Panc1 (cell line): ENCODE measurements at regions not wholly inside any gene's neighbourhood (a gene's known extent, or its start where the extent isn't known, plus 50 kb on each side); places are given as distances from the start of the nearest gene placed in this dataset.

ENCODE experiments used
- POLR2AphosphoS5 ChIP-seq: IDR thresholded peaks from 2 replicates; pipeline ENCODE4 v1.6.1; 2012; ENCODE audit warnings: mild to moderate bottlenecking, low read depth, low read length, moderate library complexity
- SIN3A ChIP-seq: IDR thresholded peaks from 2 replicates; pipeline ENCODE4 v1.6.1; 2012; ENCODE audit warnings: low read depth, mild to moderate bottlenecking, low read length, moderate library complexity, borderline replicate concordance; ENCODE audit not compliant: insufficient read depth
- TF ChIP-seq, protein P1 (sequence below): fragments of 450-650 bp; IDR thresholded peaks from 2 replicates; pipeline ENCODE4 v1.5.1; 2017; ENCODE audit warnings: mild to moderate bottlenecking

DNA sequence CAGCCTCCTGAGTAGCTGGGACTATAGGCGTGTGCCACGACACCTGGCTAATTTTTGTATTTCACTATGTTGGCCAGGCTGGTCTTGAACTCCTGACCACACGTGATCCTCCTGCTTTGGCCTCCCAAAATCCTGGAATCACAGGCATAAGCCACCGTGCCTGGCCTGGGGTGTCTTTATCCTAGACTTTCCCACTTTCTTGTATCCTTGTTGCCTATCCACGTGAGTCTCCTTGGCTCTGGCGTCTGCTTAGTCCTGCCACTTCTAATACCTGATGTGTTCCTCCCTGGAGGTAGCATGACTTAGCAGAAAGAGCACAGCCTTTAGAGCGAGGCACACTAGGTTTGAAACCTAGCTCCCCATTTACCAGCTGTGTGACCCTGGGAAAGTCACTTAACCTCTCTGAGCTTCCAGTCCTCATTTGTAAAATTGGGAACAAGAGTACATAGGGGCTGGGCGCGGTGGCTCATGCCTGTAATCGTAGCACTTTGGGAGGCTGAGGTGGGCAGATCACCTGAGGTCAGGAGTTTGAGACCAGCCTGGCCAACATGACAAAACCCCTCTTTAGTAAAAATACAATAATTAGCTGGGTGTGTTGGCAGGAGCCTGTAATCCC is 344.6 kb downstream of the TYW1 start:
- TF ChIP-seq, protein P1, sequence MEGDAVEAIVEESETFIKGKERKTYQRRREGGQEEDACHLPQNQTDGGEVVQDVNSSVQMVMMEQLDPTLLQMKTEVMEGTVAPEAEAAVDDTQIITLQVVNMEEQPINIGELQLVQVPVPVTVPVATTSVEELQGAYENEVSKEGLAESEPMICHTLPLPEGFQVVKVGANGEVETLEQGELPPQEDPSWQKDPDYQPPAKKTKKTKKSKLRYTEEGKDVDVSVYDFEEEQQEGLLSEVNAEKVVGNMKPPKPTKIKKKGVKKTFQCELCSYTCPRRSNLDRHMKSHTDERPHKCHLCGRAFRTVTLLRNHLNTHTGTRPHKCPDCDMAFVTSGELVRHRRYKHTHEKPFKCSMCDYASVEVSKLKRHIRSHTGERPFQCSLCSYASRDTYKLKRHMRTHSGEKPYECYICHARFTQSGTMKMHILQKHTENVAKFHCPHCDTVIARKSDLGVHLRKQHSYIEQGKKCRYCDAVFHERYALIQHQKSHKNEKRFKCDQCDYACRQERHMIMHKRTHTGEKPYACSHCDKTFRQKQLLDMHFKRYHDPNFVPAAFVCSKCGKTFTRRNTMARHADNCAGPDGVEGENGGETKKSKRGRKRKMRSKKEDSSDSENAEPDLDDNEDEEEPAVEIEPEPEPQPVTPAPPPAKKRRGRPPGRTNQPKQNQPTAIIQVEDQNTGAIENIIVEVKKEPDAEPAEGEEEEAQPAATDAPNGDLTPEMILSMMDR: no peak
- TF ChIP-seq POLR2AphosphoS5 (no peak), SIN3A (no peak)
